DMS114 treated with DMSO at 0.1 percent for 48 hours (cell line): ENCODE measurements at regions not wholly inside any gene's neighbourhood (a gene's known extent, or its start where the extent isn't known, plus 50 kb on each side); places are given as distances from the start of the nearest gene placed in this dataset.
"Not testable (repeated sequence)": the region's sequence is repeated elsewhere in the genome, so short reads cannot be mapped to it uniquely, and the experiment has no call there.

ENCODE experiments used
- DNase-seq: peaks from one replicate; lab custom pipeline; 2025; ENCODE audit not compliant: unreplicated experiment; lab: John Stamatoyannopoulos, UW

GRCh38 chr2:57402755-57403154, 643.9 kb upstream of the VRK2 start:
- DNase-seq: no peak

GRCh38 chr2:57407772-57408201, 638.8 kb upstream of the VRK2 start:
- no peak for DNase-seq

GRCh38 chr2:57408587-57408986, 638.0 kb upstream of the VRK2 start:
- DNase-seq: no peak

GRCh38 chr2:57417007-57417406, 629.6 kb upstream of the VRK2 start:
- DNase-seq: no peak

- DNase-seq: not testable (repeated sequence)
Observed at GRCh38 chr2:57418859-57419346, 627.7 kb upstream of the VRK2 start.

GRCh38 chr2:57429831-57430230, 616.8 kb upstream of the VRK2 start:
- DNase-seq: no peak

GRCh38 chr2:57432528-57432927, 614.1 kb upstream of the VRK2 start:
- DNase-seq: no peak

- no peak for DNase-seq
Observed at GRCh38 chr2:57434441-57434840, 612.2 kb upstream of the VRK2 start.

GRCh38 chr2:57434972-57435371, 611.6 kb upstream of the VRK2 start:
- DNase-seq: no peak

- no peak for DNase-seq
Observed at GRCh38 chr2:57437077-57437476, 609.5 kb upstream of the VRK2 start.

GRCh38 chr2:57440437-57440836, 606.2 kb upstream of the VRK2 start:
- DNase-seq: no peak

GRCh38 chr2:57443086-57443485, 603.5 kb upstream of the VRK2 start:
- DNase-seq: no peak

GRCh38 chr2:57443973-57444521, 602.6 kb upstream of the VRK2 start:
- DNase-seq: no peak

- DNase-seq: no peak
Observed at GRCh38 chr2:57444752-57445430, 601.7 kb upstream of the VRK2 start.

GRCh38 chr2:57448816-57449215, 597.8 kb upstream of the VRK2 start:
- DNase-seq: no peak

- DNase-seq: no peak
Observed at GRCh38 chr2:57450170-57450569, 596.4 kb upstream of the VRK2 start.

GRCh38 chr2:57452634-57453033, 594.0 kb upstream of the VRK2 start:
- no peak for DNase-seq

- no peak for DNase-seq
Observed at GRCh38 chr2:57453945-57454344, 592.7 kb upstream of the VRK2 start.

- no peak for DNase-seq
Observed at GRCh38 chr2:57460396-57461276, 586.0 kb upstream of the VRK2 start.

- no peak for DNase-seq
Observed at GRCh38 chr2:57461624-57462023, 585.0 kb upstream of the VRK2 start.

GRCh38 chr2:57465067-57465466, 581.5 kb upstream of the VRK2 start:
- DNase-seq: no peak

GRCh38 chr2:57465967-57466366, 580.6 kb upstream of the VRK2 start:
- no peak for DNase-seq
